WERI-Rb-1 (cell line): ENCODE measurements at regions not wholly inside any gene's neighbourhood (a gene's known extent, or its start where the extent isn't known, plus 50 kb on each side); places are given as distances from the start of the nearest gene placed in this dataset.

ENCODE experiments used
- DNase-seq: peaks from one replicate; pipeline ENCODE4 v3.0.0-alpha.2; 2020
- H3K27ac ChIP-seq: fragments of 250-450 bp; sonication (Bioruptor Pico); 2 replicates; pipeline ENCODE4 v1.5.1; 2020; ENCODE audit warnings: mild to moderate bottlenecking, moderate library complexity
- H3K27me3 ChIP-seq: fragments of 250-450 bp; sonication (Bioruptor Pico); 2 replicates; pipeline ENCODE4 v1.5.1; 2021; ENCODE audit warnings: mild to moderate bottlenecking, low read depth, moderate library complexity; ENCODE audit not compliant: insufficient read depth, severe bottlenecking
- H3K36me3 ChIP-seq: fragments of 250-450 bp; sonication (Bioruptor Pico); 2 replicates; pipeline ENCODE4 v1.5.1; 2020; ENCODE audit warnings: mild to moderate bottlenecking, moderate library complexity
- H3K4me3 ChIP-seq: 2 replicates; pipeline ENCODE4 v1.5.1; 2011; ENCODE audit warnings: low read depth, mild to moderate bottlenecking, control low read depth, low read length
- H3K9me3 ChIP-seq: fragments of 250-450 bp; sonication (Bioruptor Pico); 2 replicates; pipeline ENCODE4 v1.5.1; 2021; ENCODE audit warnings: mild to moderate bottlenecking, moderate library complexity; ENCODE audit not compliant: severe bottlenecking
- CTCF ChIP-seq: IDR thresholded peaks from 2 replicates; pipeline ENCODE4 v1.5.1; 2011; ENCODE audit warnings: low read depth, mild to moderate bottlenecking, control low read depth, inconsistent platforms, low read length

GRCh38 chr1:195956845-195957244 is 651.4 kb downstream of the KCNT2 start:
- Histone ChIP-seq H3K9me3 (no peaks in the 10 kb centered on the region), H3K4me3 (no peak overlapping the region), H3K36me3 (no peaks in the 10 kb centered on the region), H3K27ac (no peak overlapping the region), H3K27me3 (no peaks in the 10 kb centered on the region)
- TF ChIP-seq CTCF: no peak
- DNase-seq: no peak

- H3K27me3 ChIP-seq: no peaks in the 10 kb centered on the region
Observed at GRCh38 chr1:195954848-195955247, 653.4 kb downstream of the KCNT2 start.

GRCh38 chr1:195951313-195951712 is 656.9 kb downstream of the KCNT2 start:
- H3K27me3 ChIP-seq: no peaks in the 10 kb centered on the region

More at GRCh38 chr1:195954848-195955247, 653.4 kb downstream of the KCNT2 start:
- Histone ChIP-seq H3K4me3 (no peak overlapping the region), H3K36me3 (no peaks in the 10 kb centered on the region), H3K27ac (no peak overlapping the region), H3K9me3 (no peaks in the 10 kb centered on the region)
- no peak for TF ChIP-seq CTCF
- DNase-seq: no peak

GRCh38 chr1:195948123-195948895 is 659.9 kb downstream of the KCNT2 start:
- Histone ChIP-seq H3K36me3 (no peaks in the 10 kb centered on the region), H3K4me3 (no peak overlapping the region), H3K9me3 (no peaks in the 10 kb centered on the region), H3K27me3 (no peaks in the 10 kb centered on the region), H3K27ac (no peak overlapping the region)
- TF ChIP-seq CTCF: no peak
- no peak for DNase-seq

More at GRCh38 chr1:195951313-195951712, 656.9 kb downstream of the KCNT2 start:
- no peak for DNase-seq
- Histone ChIP-seq H3K9me3 (no peaks in the 10 kb centered on the region), H3K36me3 (no peaks in the 10 kb centered on the region), H3K27ac (no peak overlapping the region), H3K4me3 (no peak overlapping the region)
- no peak for TF ChIP-seq CTCF

- Histone ChIP-seq H3K27ac (no peak overlapping the region), H3K4me3 (no peak overlapping the region), H3K27me3 (no peaks in the 10 kb centered on the region), H3K9me3 (no peaks in the 10 kb centered on the region), H3K36me3 (no peaks in the 10 kb centered on the region)
- DNase-seq: no peak
- TF ChIP-seq CTCF: no peak
Observed at GRCh38 chr1:195946500-195946899, 661.7 kb downstream of the KCNT2 start.

- DNase-seq: no peak
- Histone ChIP-seq H3K9me3 (no peaks in the 10 kb centered on the region), H3K27me3 (no peaks in the 10 kb centered on the region), H3K4me3 (no peak overlapping the region), H3K27ac (no peak overlapping the region), H3K36me3 (no peaks in the 10 kb centered on the region)
- TF ChIP-seq CTCF: no peak
Observed at GRCh38 chr1:195941795-195942194, 666.4 kb downstream of the KCNT2 start.
